ENCODE measurements at regions not wholly inside any gene's neighbourhood (a gene's known extent, or its start where the extent isn't known, plus 50 kb on each side); places are given as distances from the start of the nearest gene placed in this dataset.
A peak's percentile ranks its signal among the peaks of the same experiment; 100 is the strongest.

DNA sequence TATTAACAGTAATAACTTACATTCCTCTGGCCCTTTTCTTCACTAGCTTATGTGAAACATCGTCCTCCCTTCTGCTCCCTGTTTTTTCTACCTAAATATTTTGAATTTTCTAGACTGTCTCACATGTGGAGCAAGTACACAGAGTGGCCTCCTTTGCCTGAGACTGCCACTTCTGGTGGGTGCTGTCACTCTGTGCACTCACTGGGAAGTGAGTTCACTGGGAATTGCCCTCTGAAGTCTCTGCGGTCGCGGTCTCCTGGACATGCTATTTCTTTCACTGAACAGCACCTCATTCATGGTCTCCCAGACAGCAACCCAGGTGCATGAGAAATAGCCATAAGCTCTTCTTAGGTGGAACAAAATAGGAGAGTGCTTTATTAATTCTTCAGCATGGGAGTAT lies 1179.7 kb upstream of the ADGRL3 start:
- CTCF ChIA-PET, result no interaction called here
- no peak; the same call in 1 of the 2 replicates for ATAC-seq
- no peaks in the 10 kb centered on the region for H3K27me3 Mint-ChIP-seq (ENCODE audit: low read depth)

GRCh38 chr4:60033826-60034225 lies 1166.3 kb upstream of the ADGRL3 start:
- DNase-seq (ENCODE audit: low spot score), result no peak
- H3K27ac Mint-ChIP-seq, result no peak overlapping the region
- CTCF ChIA-PET, result no interaction called here
- no peak for TF ChIP-seq EMX1 (CRISPR knock-in tag; IDR thresholded peaks at IDR 0.05)
- TF ChIP-seq, protein P1, sequence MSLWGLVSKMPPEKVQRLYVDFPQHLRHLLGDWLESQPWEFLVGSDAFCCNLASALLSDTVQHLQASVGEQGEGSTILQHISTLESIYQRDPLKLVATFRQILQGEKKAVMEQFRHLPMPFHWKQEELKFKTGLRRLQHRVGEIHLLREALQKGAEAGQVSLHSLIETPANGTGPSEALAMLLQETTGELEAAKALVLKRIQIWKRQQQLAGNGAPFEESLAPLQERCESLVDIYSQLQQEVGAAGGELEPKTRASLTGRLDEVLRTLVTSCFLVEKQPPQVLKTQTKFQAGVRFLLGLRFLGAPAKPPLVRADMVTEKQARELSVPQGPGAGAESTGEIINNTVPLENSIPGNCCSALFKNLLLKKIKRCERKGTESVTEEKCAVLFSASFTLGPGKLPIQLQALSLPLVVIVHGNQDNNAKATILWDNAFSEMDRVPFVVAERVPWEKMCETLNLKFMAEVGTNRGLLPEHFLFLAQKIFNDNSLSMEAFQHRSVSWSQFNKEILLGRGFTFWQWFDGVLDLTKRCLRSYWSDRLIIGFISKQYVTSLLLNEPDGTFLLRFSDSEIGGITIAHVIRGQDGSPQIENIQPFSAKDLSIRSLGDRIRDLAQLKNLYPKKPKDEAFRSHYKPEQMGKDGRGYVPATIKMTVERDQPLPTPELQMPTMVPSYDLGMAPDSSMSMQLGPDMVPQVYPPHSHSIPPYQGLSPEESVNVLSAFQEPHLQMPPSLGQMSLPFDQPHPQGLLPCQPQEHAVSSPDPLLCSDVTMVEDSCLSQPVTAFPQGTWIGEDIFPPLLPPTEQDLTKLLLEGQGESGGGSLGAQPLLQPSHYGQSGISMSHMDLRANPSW (CRISPR knock-in tag; conservative IDR thresholded peaks at IDR 0.05; ENCODE audit: low read depth), result no peak
- no peak for TF ChIP-seq E2F1 (CRISPR knock-in tag; IDR thresholded peaks at IDR 0.05)
- TF ChIP-seq NFYB (CRISPR knock-in tag; conservative IDR thresholded peaks at IDR 0.05; ENCODE audit: low read depth), result no peak
- TF ChIP-seq ESRRA (CRISPR knock-in tag; IDR thresholded peaks at IDR 0.05; ENCODE audit: borderline replicate concordance), result no peak
- TF ChIP-seq, protein P2, sequence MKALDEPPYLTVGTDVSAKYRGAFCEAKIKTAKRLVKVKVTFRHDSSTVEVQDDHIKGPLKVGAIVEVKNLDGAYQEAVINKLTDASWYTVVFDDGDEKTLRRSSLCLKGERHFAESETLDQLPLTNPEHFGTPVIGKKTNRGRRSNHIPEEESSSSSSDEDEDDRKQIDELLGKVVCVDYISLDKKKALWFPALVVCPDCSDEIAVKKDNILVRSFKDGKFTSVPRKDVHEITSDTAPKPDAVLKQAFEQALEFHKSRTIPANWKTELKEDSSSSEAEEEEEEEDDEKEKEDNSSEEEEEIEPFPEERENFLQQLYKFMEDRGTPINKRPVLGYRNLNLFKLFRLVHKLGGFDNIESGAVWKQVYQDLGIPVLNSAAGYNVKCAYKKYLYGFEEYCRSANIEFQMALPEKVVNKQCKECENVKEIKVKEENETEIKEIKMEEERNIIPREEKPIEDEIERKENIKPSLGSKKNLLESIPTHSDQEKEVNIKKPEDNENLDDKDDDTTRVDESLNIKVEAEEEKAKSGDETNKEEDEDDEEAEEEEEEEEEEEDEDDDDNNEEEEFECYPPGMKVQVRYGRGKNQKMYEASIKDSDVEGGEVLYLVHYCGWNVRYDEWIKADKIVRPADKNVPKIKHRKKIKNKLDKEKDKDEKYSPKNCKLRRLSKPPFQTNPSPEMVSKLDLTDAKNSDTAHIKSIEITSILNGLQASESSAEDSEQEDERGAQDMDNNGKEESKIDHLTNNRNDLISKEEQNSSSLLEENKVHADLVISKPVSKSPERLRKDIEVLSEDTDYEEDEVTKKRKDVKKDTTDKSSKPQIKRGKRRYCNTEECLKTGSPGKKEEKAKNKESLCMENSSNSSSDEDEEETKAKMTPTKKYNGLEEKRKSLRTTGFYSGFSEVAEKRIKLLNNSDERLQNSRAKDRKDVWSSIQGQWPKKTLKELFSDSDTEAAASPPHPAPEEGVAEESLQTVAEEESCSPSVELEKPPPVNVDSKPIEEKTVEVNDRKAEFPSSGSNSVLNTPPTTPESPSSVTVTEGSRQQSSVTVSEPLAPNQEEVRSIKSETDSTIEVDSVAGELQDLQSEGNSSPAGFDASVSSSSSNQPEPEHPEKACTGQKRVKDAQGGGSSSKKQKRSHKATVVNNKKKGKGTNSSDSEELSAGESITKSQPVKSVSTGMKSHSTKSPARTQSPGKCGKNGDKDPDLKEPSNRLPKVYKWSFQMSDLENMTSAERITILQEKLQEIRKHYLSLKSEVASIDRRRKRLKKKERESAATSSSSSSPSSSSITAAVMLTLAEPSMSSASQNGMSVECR (CRISPR knock-in tag; IDR thresholded peaks at IDR 0.05; ENCODE audit: borderline replicate concordance), result no peak
- TF ChIP-seq FOXP4 (CRISPR knock-in tag; IDR thresholded peaks at IDR 0.05), result no peak
- TF ChIP-seq, protein P3, sequence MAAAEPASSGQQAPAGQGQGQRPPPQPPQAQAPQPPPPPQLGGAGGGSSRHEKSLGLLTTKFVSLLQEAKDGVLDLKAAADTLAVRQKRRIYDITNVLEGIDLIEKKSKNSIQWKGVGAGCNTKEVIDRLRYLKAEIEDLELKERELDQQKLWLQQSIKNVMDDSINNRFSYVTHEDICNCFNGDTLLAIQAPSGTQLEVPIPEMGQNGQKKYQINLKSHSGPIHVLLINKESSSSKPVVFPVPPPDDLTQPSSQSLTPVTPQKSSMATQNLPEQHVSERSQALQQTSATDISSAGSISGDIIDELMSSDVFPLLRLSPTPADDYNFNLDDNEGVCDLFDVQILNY (CRISPR knock-in tag; IDR thresholded peaks at IDR 0.05), result no peak

More for the DNA sequence above, 1179.7 kb upstream of the ADGRL3 start:
- no peaks in the 10 kb centered on the region for H3K36me3 Mint-ChIP-seq
- H3K4me1 Mint-ChIP-seq, result peaks cover 14% of the 10 kb centered on the region
- no peak for DNase-seq (ENCODE audit: low spot score)
- no peak overlapping the region for H3K4me3 Mint-ChIP-seq
- TF ChIP-seq, protein P4, sequence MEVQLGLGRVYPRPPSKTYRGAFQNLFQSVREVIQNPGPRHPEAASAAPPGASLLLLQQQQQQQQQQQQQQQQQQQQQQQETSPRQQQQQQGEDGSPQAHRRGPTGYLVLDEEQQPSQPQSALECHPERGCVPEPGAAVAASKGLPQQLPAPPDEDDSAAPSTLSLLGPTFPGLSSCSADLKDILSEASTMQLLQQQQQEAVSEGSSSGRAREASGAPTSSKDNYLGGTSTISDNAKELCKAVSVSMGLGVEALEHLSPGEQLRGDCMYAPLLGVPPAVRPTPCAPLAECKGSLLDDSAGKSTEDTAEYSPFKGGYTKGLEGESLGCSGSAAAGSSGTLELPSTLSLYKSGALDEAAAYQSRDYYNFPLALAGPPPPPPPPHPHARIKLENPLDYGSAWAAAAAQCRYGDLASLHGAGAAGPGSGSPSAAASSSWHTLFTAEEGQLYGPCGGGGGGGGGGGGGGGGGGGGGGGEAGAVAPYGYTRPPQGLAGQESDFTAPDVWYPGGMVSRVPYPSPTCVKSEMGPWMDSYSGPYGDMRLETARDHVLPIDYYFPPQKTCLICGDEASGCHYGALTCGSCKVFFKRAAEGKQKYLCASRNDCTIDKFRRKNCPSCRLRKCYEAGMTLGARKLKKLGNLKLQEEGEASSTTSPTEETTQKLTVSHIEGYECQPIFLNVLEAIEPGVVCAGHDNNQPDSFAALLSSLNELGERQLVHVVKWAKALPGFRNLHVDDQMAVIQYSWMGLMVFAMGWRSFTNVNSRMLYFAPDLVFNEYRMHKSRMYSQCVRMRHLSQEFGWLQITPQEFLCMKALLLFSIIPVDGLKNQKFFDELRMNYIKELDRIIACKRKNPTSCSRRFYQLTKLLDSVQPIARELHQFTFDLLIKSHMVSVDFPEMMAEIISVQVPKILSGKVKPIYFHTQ (CRISPR knock-in tag; IDR thresholded peaks at IDR 0.05), result no peak
- TF ChIP-seq, protein P5, sequence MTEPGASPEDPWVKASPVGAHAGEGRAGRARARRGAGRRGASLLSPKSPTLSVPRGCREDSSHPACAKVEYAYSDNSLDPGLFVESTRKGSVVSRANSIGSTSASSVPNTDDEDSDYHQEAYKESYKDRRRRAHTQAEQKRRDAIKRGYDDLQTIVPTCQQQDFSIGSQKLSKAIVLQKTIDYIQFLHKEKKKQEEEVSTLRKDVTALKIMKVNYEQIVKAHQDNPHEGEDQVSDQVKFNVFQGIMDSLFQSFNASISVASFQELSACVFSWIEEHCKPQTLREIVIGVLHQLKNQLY (CRISPR knock-in tag; IDR thresholded peaks at IDR 0.05), result no peak
- TF ChIP-seq ZNF396 (CRISPR knock-in tag; IDR thresholded peaks at IDR 0.05; ENCODE audit: borderline replicate concordance), result no peak
- TF ChIP-seq, protein P1 (CRISPR knock-in tag; conservative IDR thresholded peaks at IDR 0.05; ENCODE audit: low read depth), result no peak
- TF ChIP-seq CREM (CRISPR knock-in tag; IDR thresholded peaks at IDR 0.05), result no peak
- TF ChIP-seq FOXJ3 (CRISPR knock-in tag; IDR thresholded peaks at IDR 0.05; ENCODE audit: borderline replicate concordance), result no peak
- no peak for TF ChIP-seq NFYB (CRISPR knock-in tag; conservative IDR thresholded peaks at IDR 0.05; ENCODE audit: low read depth)
- TF ChIP-seq SMAD3 (CRISPR knock-in tag; IDR thresholded peaks at IDR 0.05; ENCODE audit: borderline replicate concordance), result no peak
- no peak for TF ChIP-seq NR2C2 (CRISPR knock-in tag; IDR thresholded peaks at IDR 0.05)
- no peak for TF ChIP-seq TCF7 (CRISPR knock-in tag; IDR thresholded peaks at IDR 0.05; ENCODE audit: low read depth)
- POLR2A ChIA-PET, result no interaction called here
- no peaks in the 10 kb centered on the region for H3K9me3 Mint-ChIP-seq
- H3K27ac Mint-ChIP-seq, result no peak overlapping the region; the same call in 1 of the 2 replicates

More at GRCh38 chr4:60033826-60034225, 1166.3 kb upstream of the ADGRL3 start:
- H3K4me1 Mint-ChIP-seq, result peaks cover 5% of the 10 kb centered on the region
- peak; percentile 55 for ATAC-seq
- no peaks in the 10 kb centered on the region for H3K9me3 Mint-ChIP-seq
- H3K36me3 Mint-ChIP-seq, result no peaks in the 10 kb centered on the region
- H3K4me3 Mint-ChIP-seq, result no peak overlapping the region
- POLR2A ChIA-PET, result interaction anchor here (0.5 kb wide), 1 partner anchor 1507 kb away, joined by 6 read pairs; no protein-coding TSS in a partner anchor
- H3K27me3 Mint-ChIP-seq (ENCODE audit: low read depth), result no peaks in the 10 kb centered on the region

Data from WTC11 (cell line).